Neural cell (in vitro differentiated cells): ENCODE measurements at regions not wholly inside any gene's neighbourhood (a gene's known extent, or its start where the extent isn't known, plus 50 kb on each side); places are given as distances from the start of the nearest gene placed in this dataset.

ENCODE experiments used
- H2AFZ ChIP-seq: fragments of 200-600, 300-800 bp; sonication (generic), shearing (Covaris generic); 2 replicates; pipeline ENCODE4 v1.6.0; 2014; ENCODE audit warnings: low read depth, mild to moderate bottlenecking, antibody characterized with exemption, low read length, moderate library complexity
- H3F3A ChIP-seq: fragments of 200-600 bp; shearing (Covaris generic); 2 replicates; pipeline ENCODE4 v1.6.1; 2016; ENCODE audit warnings: mild to moderate bottlenecking, moderate library complexity, mixed read lengths, antibody characterized with exemption, low read length; ENCODE audit not compliant: insufficient read depth, poor library complexity, severe bottlenecking
- H3K27ac ChIP-seq: fragments of 200-600, 300-800 bp; sonication (generic), shearing (Covaris generic); 2 replicates; pipeline ENCODE4 v1.5.1; 2014; ENCODE audit warnings: mild to moderate bottlenecking, low read length, moderate library complexity
- H3K27me3 ChIP-seq: fragments of 300-800, 200-600 bp; sonication (generic), shearing (Covaris generic); 2 replicates; pipeline ENCODE4 v1.6.0; 2014; ENCODE audit warnings: mild to moderate bottlenecking, low read depth, low read length, moderate library complexity; ENCODE audit not compliant: insufficient read depth
- H3K36me3 ChIP-seq: fragments of 300-800, 200-600 bp; sonication (generic), shearing (Covaris generic); 2 replicates; pipeline ENCODE4 v1.5.1; 2014; ENCODE audit warnings: mild to moderate bottlenecking, antibody characterized with exemption, low read length, moderate library complexity; ENCODE audit not compliant: insufficient read depth
- H3K4me2 ChIP-seq: fragments of 300-800, 200-600 bp; sonication (generic), shearing (Covaris generic); 2 replicates; pipeline ENCODE4 v1.6.0; 2014; ENCODE audit warnings: mild to moderate bottlenecking, low read length
- H3K4me3 ChIP-seq: fragments of 300-800, 200-600 bp; sonication (generic), shearing (Covaris generic); 2 replicates; pipeline ENCODE4 v1.5.1; 2014; ENCODE audit warnings: mild to moderate bottlenecking, low read length, moderate library complexity
- H3K79me2 ChIP-seq: fragments of 200-600 bp; shearing (Covaris generic); replicated peaks from 2 replicates; pipeline ENCODE4 v1.6.0; 2014; ENCODE audit warnings: mild to moderate bottlenecking, low read length, moderate library complexity; ENCODE audit not compliant: insufficient read depth
- H3K9ac ChIP-seq: fragments of 300-800, 200-600 bp; sonication (generic), shearing (Covaris generic); 2 replicates; pipeline ENCODE4 v1.6.1; 2016; ENCODE audit warnings: mild to moderate bottlenecking, low read length, mixed read lengths
- H3K9me2 ChIP-seq: fragments of 200-600 bp; shearing (Covaris generic); 2 replicates; pipeline ENCODE4 v1.6.1; 2016; ENCODE audit warnings: mild to moderate bottlenecking, low read length, mixed read lengths; ENCODE audit not compliant: insufficient read depth
- H3K9me3 ChIP-seq: fragments of 200-600, 300-800 bp; sonication (generic), shearing (Covaris generic); 2 replicates; pipeline ENCODE4 v1.6.1; 2016; ENCODE audit warnings: mild to moderate bottlenecking, mixed run types, low read length, moderate library complexity, mixed read lengths
- H4K20me1 ChIP-seq: fragments of 200-600 bp; shearing (Covaris generic); 2 replicates; pipeline ENCODE4 v1.6.1; 2016; ENCODE audit warnings: mild to moderate bottlenecking, mixed run types; ENCODE audit not compliant: insufficient read depth
- EP300 ChIP-seq: fragments of 450-650 bp; conservative IDR thresholded peaks from 2 replicates; pipeline ENCODE4 v1.6.1; 2014; ENCODE audit warnings: antibody characterized with exemption, mild to moderate bottlenecking, moderate library complexity; ENCODE audit not compliant: poor library complexity, severe bottlenecking
- EZH2 ChIP-seq: fragments of 200-600, 300-800 bp; shearing (Covaris generic), sonication (generic); IDR thresholded peaks from 2 replicates; pipeline ENCODE4 v1.6.1; 2014; ENCODE audit warnings: antibody characterized with exemption, low read length, borderline replicate concordance, mild to moderate bottlenecking; ENCODE audit not compliant: insufficient read depth, poor library complexity, severe bottlenecking
- MXI1 ChIP-seq: fragments of 450-650 bp; conservative IDR thresholded peaks from 2 replicates; pipeline ENCODE4 v1.6.1; 2014; ENCODE audit warnings: antibody characterized with exemption, mild to moderate bottlenecking; ENCODE audit not compliant: poor library complexity, severe bottlenecking
- POLR2AphosphoS5 ChIP-seq: IDR thresholded peaks from 2 replicates; pipeline ENCODE4 v1.6.1; 2012
- RAD21 ChIP-seq: fragments of 450-650 bp; conservative IDR thresholded peaks from 2 replicates; pipeline ENCODE4 v1.6.1; 2014; ENCODE audit warnings: antibody characterized with exemption, mild to moderate bottlenecking, moderate library complexity
- REST ChIP-seq: IDR thresholded peaks from 2 replicates; pipeline ENCODE4 v1.6.1; 2012; ENCODE audit warnings: borderline replicate concordance
- SMC3 ChIP-seq: fragments of 450-650 bp; conservative IDR thresholded peaks from 2 replicates; pipeline ENCODE4 v1.6.1; 2014; ENCODE audit warnings: antibody characterized with exemption, mild to moderate bottlenecking, moderate library complexity; ENCODE audit not compliant: poor library complexity
- TAF1 ChIP-seq: IDR thresholded peaks from 2 replicates; pipeline ENCODE4 v1.6.1; 2012; ENCODE audit warnings: low read depth
- TF ChIP-seq, protein P1 (sequence below): fragments of 450-650 bp; IDR thresholded peaks from 2 replicates; pipeline ENCODE4 v1.5.1; 2014; ENCODE audit warnings: antibody characterized with exemption, mild to moderate bottlenecking, moderate library complexity; ENCODE audit not compliant: poor library complexity, severe bottlenecking

DNA sequence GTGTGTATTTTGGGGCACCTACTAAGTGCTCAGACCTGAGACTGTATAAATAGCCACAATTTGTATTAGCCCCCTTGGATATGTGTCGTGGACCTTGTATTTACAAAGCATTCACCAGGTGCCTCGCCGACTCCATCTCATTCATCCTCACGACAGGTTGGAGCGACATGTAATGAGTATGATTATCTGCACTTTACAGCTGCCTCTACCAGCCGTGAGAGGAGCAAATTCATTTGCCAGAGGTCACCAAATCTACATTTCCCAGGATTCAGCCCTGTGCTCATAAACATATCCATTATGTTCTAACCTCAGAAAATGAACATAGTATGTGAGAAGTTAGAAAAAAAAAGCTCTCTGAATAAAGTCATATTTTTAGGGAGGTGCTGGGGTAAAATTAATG, 167.4 kb downstream of the ZDHHC21 start:
- Histone ChIP-seq H3K79me2 (no peaks in the 10 kb centered on the region), H3K4me2 (no peak overlapping the region), H3F3A (no peaks in the 10 kb centered on the region), H2AFZ (no peak overlapping the region), H3K27ac (no peak overlapping the region), H3K9me3 (no peaks in the 10 kb centered on the region), H3K9ac (no peak overlapping the region), H3K4me3 (no peak overlapping the region), H3K9me2 (no peaks in the 10 kb centered on the region), H3K36me3 (no peaks in the 10 kb centered on the region), H3K27me3 (no peaks in the 10 kb centered on the region), H4K20me1 (no peaks in the 10 kb centered on the region)
- TF ChIP-seq EP300 (peak; percentile 73), POLR2AphosphoS5 (peak; percentile 30), TAF1 (no peak)

- Histone ChIP-seq H3K4me2 (no peak overlapping the region), H3K27me3 (no peaks in the 10 kb centered on the region), H3K36me3 (no peaks in the 10 kb centered on the region), H3K9ac (no peak overlapping the region), H3K4me3 (no peak overlapping the region), H3K27ac (no peak overlapping the region), H3K9me3 (no peaks in the 10 kb centered on the region), H2AFZ (no peak overlapping the region), H3K79me2 (no peaks in the 10 kb centered on the region), H4K20me1 (no peaks in the 10 kb centered on the region), H3F3A (no peaks in the 10 kb centered on the region), H3K9me2 (no peaks in the 10 kb centered on the region)
- no peak for TF ChIP-seq SMC3
- no peak for TF ChIP-seq EP300
- no peak for TF ChIP-seq POLR2AphosphoS5
- TF ChIP-seq, protein P1, sequence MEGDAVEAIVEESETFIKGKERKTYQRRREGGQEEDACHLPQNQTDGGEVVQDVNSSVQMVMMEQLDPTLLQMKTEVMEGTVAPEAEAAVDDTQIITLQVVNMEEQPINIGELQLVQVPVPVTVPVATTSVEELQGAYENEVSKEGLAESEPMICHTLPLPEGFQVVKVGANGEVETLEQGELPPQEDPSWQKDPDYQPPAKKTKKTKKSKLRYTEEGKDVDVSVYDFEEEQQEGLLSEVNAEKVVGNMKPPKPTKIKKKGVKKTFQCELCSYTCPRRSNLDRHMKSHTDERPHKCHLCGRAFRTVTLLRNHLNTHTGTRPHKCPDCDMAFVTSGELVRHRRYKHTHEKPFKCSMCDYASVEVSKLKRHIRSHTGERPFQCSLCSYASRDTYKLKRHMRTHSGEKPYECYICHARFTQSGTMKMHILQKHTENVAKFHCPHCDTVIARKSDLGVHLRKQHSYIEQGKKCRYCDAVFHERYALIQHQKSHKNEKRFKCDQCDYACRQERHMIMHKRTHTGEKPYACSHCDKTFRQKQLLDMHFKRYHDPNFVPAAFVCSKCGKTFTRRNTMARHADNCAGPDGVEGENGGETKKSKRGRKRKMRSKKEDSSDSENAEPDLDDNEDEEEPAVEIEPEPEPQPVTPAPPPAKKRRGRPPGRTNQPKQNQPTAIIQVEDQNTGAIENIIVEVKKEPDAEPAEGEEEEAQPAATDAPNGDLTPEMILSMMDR = no peak
- no peak for TF ChIP-seq EZH2
- TF ChIP-seq TAF1 = no peak
- TF ChIP-seq MXI1 = no peak
- TF ChIP-seq RAD21 = no peak
- TF ChIP-seq REST = no peak
These were observed 168.2 kb downstream of the ZDHHC21 start for GRCh38 chr9:14524873-14525515.
